ENCODE measurements at regions not wholly inside any gene's neighbourhood (a gene's known extent, or its start where the extent isn't known, plus 50 kb on each side); places are given as distances from the start of the nearest gene placed in this dataset.

GRCh38 chr7:10212649-10213048 is 761.0 kb upstream of the PHF14 start:
- dilution Hi-C loops (cut with MboI; ENCODE audit: extremely low pct_ligation_motif_present, low sequenced_read_pairs) = no loop called here
- H3K9me1 ChIP-seq (ENCODE audit: control insufficient read depth, extremely low read depth, insufficient read depth, low read length) = no peaks in the 10 kb centered on the region
- H3K36me3 ChIP-seq (ENCODE audit: control insufficient read depth in 2 of 2, extremely low read depth in 1 of 2, insufficient read depth in 2 of 2, low read length in 2 of 2) = no peaks in the 10 kb centered on the region
- no peaks in the 10 kb centered on the region for H3K79me2 ChIP-seq (ENCODE audit: control insufficient read depth, insufficient read depth, low read length)
- no peak overlapping the region for H2AFZ ChIP-seq (ENCODE audit: control insufficient read depth, low read length)
- DNase-seq (ENCODE audit: low read depth, low spot score) (no peak), FAIRE-seq (no peak)
- no peak overlapping the region for H3K4me3 ChIP-seq (ENCODE audit: control insufficient read depth in 2 of 3, extremely low read depth in 1 of 3, insufficient read depth in 2 of 3, low read depth in 1 of 3, low read length in 3 of 3)
- no peak overlapping the region for H3K27ac ChIP-seq (ENCODE audit: control insufficient read depth, insufficient read depth, low read length)
- H3K27me3 ChIP-seq (ENCODE audit: control insufficient read depth, extremely low read depth, insufficient read depth, low read length) = no peaks in the 10 kb centered on the region
- no peaks in the 10 kb centered on the region for H3K4me1 ChIP-seq (ENCODE audit: control insufficient read depth, extremely low read depth, insufficient read depth, low read length)
- no peak overlapping the region for H3K4me2 ChIP-seq (ENCODE audit: control insufficient read depth, extremely low read depth, insufficient read depth, low read depth, low read length)
- no peak for TF ChIP-seq CTCF (optimal IDR thresholded peaks at IDR 0.05 in 1 of 3, IDR thresholded peaks at IDR 0.05 in 1 of 3, conservative IDR thresholded peaks at IDR 0.05 in 1 of 3; ENCODE audit: extremely low read depth in 1 of 3, insufficient read depth in 2 of 3, low read length in 3 of 3)
- no peak for TF ChIP-seq EZH2 (IDR thresholded peaks at IDR 0.05; ENCODE audit: low read length)
- H4K20me1 ChIP-seq (ENCODE audit: control insufficient read depth, extremely low read depth, insufficient read depth, low read length) = no peaks in the 10 kb centered on the region
- H3K9me3 ChIP-seq (ENCODE audit: control insufficient read depth, low read depth, low read length) = no peaks in the 10 kb centered on the region
- no peak overlapping the region for H3K9ac ChIP-seq (ENCODE audit: control insufficient read depth, extremely low read depth, insufficient read depth, low read length)

- no peak for TF ChIP-seq CTCF (optimal IDR thresholded peaks at IDR 0.05 in 1 of 3, IDR thresholded peaks at IDR 0.05 in 1 of 3, conservative IDR thresholded peaks at IDR 0.05 in 1 of 3; ENCODE audit: extremely low read depth in 1 of 3, insufficient read depth in 2 of 3, low read length in 3 of 3)
- no peak for TF ChIP-seq EZH2 (IDR thresholded peaks at IDR 0.05; ENCODE audit: low read length)
- Histone ChIP-seq H4K20me1 (ENCODE audit: control insufficient read depth, extremely low read depth, insufficient read depth, low read length) (no peaks in the 10 kb centered on the region), H3K27me3 (ENCODE audit: control insufficient read depth, extremely low read depth, insufficient read depth, low read length) (no peaks in the 10 kb centered on the region), H3K4me2 (ENCODE audit: control insufficient read depth, extremely low read depth, insufficient read depth, low read depth, low read length) (no peak overlapping the region), H3K79me2 (ENCODE audit: control insufficient read depth, insufficient read depth, low read length) (no peaks in the 10 kb centered on the region), H3K4me3 (ENCODE audit: control insufficient read depth in 2 of 3, extremely low read depth in 1 of 3, insufficient read depth in 2 of 3, low read depth in 1 of 3, low read length in 3 of 3) (no peak overlapping the region), H3K9me3 (ENCODE audit: control insufficient read depth, low read depth, low read length) (no peaks in the 10 kb centered on the region), H3K9ac (ENCODE audit: control insufficient read depth, extremely low read depth, insufficient read depth, low read length) (no peak overlapping the region), H3K27ac (ENCODE audit: control insufficient read depth, insufficient read depth, low read length) (no peak overlapping the region), H3K4me1 (ENCODE audit: control insufficient read depth, extremely low read depth, insufficient read depth, low read length) (no peaks in the 10 kb centered on the region), H3K9me1 (ENCODE audit: control insufficient read depth, extremely low read depth, insufficient read depth, low read length) (no peaks in the 10 kb centered on the region), H3K36me3 (ENCODE audit: control insufficient read depth in 2 of 2, extremely low read depth in 1 of 2, insufficient read depth in 2 of 2, low read length in 2 of 2) (no peaks in the 10 kb centered on the region), H2AFZ (ENCODE audit: control insufficient read depth, low read length) (no peak overlapping the region)
- FAIRE-seq (no peak), DNase-seq (ENCODE audit: low read depth, low spot score) (no peak)
- dilution Hi-C loops (cut with MboI; ENCODE audit: extremely low pct_ligation_motif_present, low sequenced_read_pairs) = no loop called here
Observed at GRCh38 chr7:10216462-10216861, 757.2 kb upstream of the PHF14 start.

Data from keratinocyte (primary cell).